GM23338 (cell line): ENCODE measurements at regions not wholly inside any gene's neighbourhood (a gene's known extent, or its start where the extent isn't known, plus 50 kb on each side); places are given as distances from the start of the nearest gene placed in this dataset.
"Not testable (repeated sequence)": the region's sequence is repeated elsewhere in the genome, so short reads cannot be mapped to it uniquely, and the experiment has no call there.

Source experiments
- ATAC-seq: fragments of 200-7000 bp; cut with Tn5 transposase; 3 replicates; pipeline ENCODE4 v1.9.1; 2020
- DNase-seq: peaks from one replicate; pipeline ENCODE4 v3.0.0-alpha.2; 2015; ENCODE audit warnings: low spot score
- H2AFZ ChIP-seq: fragments of 200-600 bp; sonication (generic); 2 replicates; pipeline ENCODE4 v1.8.0; 2016; ENCODE audit warnings: antibody characterized with exemption, mild to moderate bottlenecking, moderate library complexity
- H3F3A ChIP-seq: fragments of 200-600 bp; sonication (generic); replicated peaks from 2 replicates; pipeline ENCODE4 v1.8.0; 2017; ENCODE audit warnings: antibody characterized with exemption, mixed run types, low read depth
- H3K27ac ChIP-seq: fragments of 200-600 bp; sonication (generic); 2 replicates; pipeline ENCODE4 v1.6.1; 2016; ENCODE audit warnings: low read depth
- H3K27me3 ChIP-seq: fragments of 200-600 bp; sonication (generic); 2 replicates; pipeline ENCODE4 v1.8.0; 2016; ENCODE audit warnings: mild to moderate bottlenecking, mixed run types, moderate library complexity; ENCODE audit not compliant: insufficient read depth
- H3K36me3 ChIP-seq: fragments of 200-600 bp; sonication (generic); 2 replicates; pipeline ENCODE4 v1.8.0; 2016; ENCODE audit warnings: mild to moderate bottlenecking; ENCODE audit not compliant: insufficient read depth
- H3K4me1 ChIP-seq: fragments of 200-600 bp; sonication (generic); 2 replicates; pipeline ENCODE4 v1.8.0; 2016; ENCODE audit warnings: mild to moderate bottlenecking, moderate library complexity; ENCODE audit not compliant: insufficient read depth
- H3K4me2 ChIP-seq: fragments of 200-600 bp; sonication (generic); 2 replicates; pipeline ENCODE4 v1.7.1; 2017; ENCODE audit warnings: mixed run types
- H3K4me3 ChIP-seq: fragments of 200-600 bp; sonication (generic); 2 replicates; pipeline ENCODE4 v1.6.1; 2016; ENCODE audit warnings: mixed run types
- H3K79me2 ChIP-seq: fragments of 200-600 bp; sonication (generic); replicated peaks from 2 replicates; pipeline ENCODE4 v1.8.0; 2017; ENCODE audit warnings: mild to moderate bottlenecking; ENCODE audit not compliant: insufficient read depth
- H3K9me2 ChIP-seq: fragments of 200-600 bp; sonication (generic); 2 replicates; pipeline ENCODE4 v1.8.0; 2017; ENCODE audit not compliant: insufficient read depth
- H4K20me1 ChIP-seq: fragments of 200-600 bp; sonication (generic); replicated peaks from 2 replicates; pipeline ENCODE4 v1.8.0; 2017; ENCODE audit warnings: mild to moderate bottlenecking; ENCODE audit not compliant: insufficient read depth
- H3K27ac Mint-ChIP-seq: 2 replicates; pipeline ENCODE4 v1.8.0; 2020; ENCODE audit warnings: inconsistent platforms, mild to moderate bottlenecking, moderate library complexity, mixed read lengths
- H3K27me3 Mint-ChIP-seq: 3 replicates; pipeline ENCODE4 v1.8.0; 2022; ENCODE audit warnings: low read depth, mild to moderate bottlenecking, moderate library complexity, mixed read lengths, inconsistent platforms; ENCODE audit not compliant: insufficient read depth, poor library complexity
- H3K36me3 Mint-ChIP-seq: 3 replicates; pipeline ENCODE4 v1.8.0; 2021; ENCODE audit warnings: low read depth, mild to moderate bottlenecking, inconsistent platforms, moderate library complexity, mixed read lengths
- H3K4me1 Mint-ChIP-seq: 3 replicates; pipeline ENCODE4 v1.8.0; 2020; ENCODE audit warnings: mild to moderate bottlenecking, inconsistent platforms, mixed read lengths
- H3K4me3 Mint-ChIP-seq: 3 replicates; pipeline ENCODE4 v1.8.0; 2021; ENCODE audit warnings: moderate library complexity, mild to moderate bottlenecking, inconsistent platforms, mixed read lengths
- H3K9me3 Mint-ChIP-seq: 3 replicates; pipeline ENCODE4 v1.8.0; 2020; ENCODE audit warnings: moderate library complexity, mild to moderate bottlenecking, inconsistent platforms, mixed read lengths
- ETS1 ChIP-seq: IDR thresholded peaks from 2 replicates; pipeline ENCODE4 v1.6.1; 2016; ENCODE audit warnings: antibody characterized with exemption
- EZH2 ChIP-seq: fragments of 200-600 bp; sonication (generic); IDR thresholded peaks from one replicate; pipeline ENCODE4 v1.8.0; 2017; ENCODE audit warnings: antibody characterized with exemption, mild to moderate bottlenecking, low read depth; ENCODE audit not compliant: unreplicated experiment
- EZH2phosphoT487 ChIP-seq: fragments of 200-600 bp; sonication (generic); IDR thresholded peaks from one replicate; pipeline ENCODE4 v1.8.1; 2018; ENCODE audit warnings: antibody characterized with exemption; ENCODE audit not compliant: unreplicated experiment
- JUNB ChIP-seq: IDR thresholded peaks from one replicate; pipeline ENCODE4 v1.6.1; 2016; ENCODE audit warnings: antibody characterized with exemption; ENCODE audit not compliant: unreplicated experiment
- NANOG ChIP-seq: IDR thresholded peaks from 2 replicates; pipeline ENCODE4 v1.6.1; 2016; ENCODE audit warnings: antibody characterized with exemption, borderline replicate concordance
- POLR2AphosphoS5 ChIP-seq: IDR thresholded peaks from 2 replicates; pipeline ENCODE4 v1.6.1; 2016; ENCODE audit warnings: antibody characterized with exemption, low read depth
- REST ChIP-seq: IDR thresholded peaks from one replicate; pipeline ENCODE4 v1.6.1; 2018; ENCODE audit warnings: antibody characterized with exemption; ENCODE audit not compliant: unreplicated experiment
- STAT1 ChIP-seq: IDR thresholded peaks from one replicate; pipeline ENCODE4 v1.6.1; 2016; ENCODE audit warnings: antibody characterized with exemption; ENCODE audit not compliant: unreplicated experiment
- ZNF114 ChIP-seq: fragments of 250-450 bp; sonication (Bioruptor Pico); IDR thresholded peaks from 2 replicates; pipeline ENCODE4 v1.5.0; 2020; ENCODE audit warnings: mild to moderate bottlenecking, moderate library complexity
- ZNF331 ChIP-seq: fragments of 250-450 bp; sonication (Bioruptor Pico); IDR thresholded peaks from 2 replicates; pipeline ENCODE4 v1.5.0; 2020; ENCODE audit warnings: low read depth, mild to moderate bottlenecking, moderate library complexity
- ZNF462 ChIP-seq: fragments of 250-450 bp; sonication (Bioruptor Pico); IDR thresholded peaks from 2 replicates; pipeline ENCODE4 v1.5.0; 2020; ENCODE audit warnings: mild to moderate bottlenecking, moderate library complexity

GRCh38 chrX:110904747-110905146 is 109.1 kb upstream of the CHRDL1 start:
- H3K9me3 Mint-ChIP-seq, result peaks cover 10% of the 10 kb centered on the region
- not testable (repeated sequence) for DNase-seq, H3K27ac Mint-ChIP-seq, H3K4me1 Mint-ChIP-seq, H3F3A ChIP-seq, H3K4me3 ChIP-seq, H3K9me2 ChIP-seq, H3K27me3 Mint-ChIP-seq, H3K27ac ChIP-seq, H3K27me3 ChIP-seq, H3K4me2 ChIP-seq, H2AFZ ChIP-seq, H3K4me1 ChIP-seq, H3K79me2 ChIP-seq, ATAC-seq, H3K36me3 Mint-ChIP-seq, H3K4me3 Mint-ChIP-seq, H3K36me3 ChIP-seq, H4K20me1 ChIP-seq

GRCh38 chrX:110881971-110882370 is 86.4 kb upstream of the CHRDL1 start:
- Histone ChIP-seq H4K20me1 (no peaks in the 10 kb centered on the region), H3K36me3 (no peaks in the 10 kb centered on the region), H3K4me1 (no peaks in the 10 kb centered on the region), H3K27ac (no peak overlapping the region), H3F3A (no peaks in the 10 kb centered on the region), H3K4me2 (no peak overlapping the region), H3K27me3 (no peaks in the 10 kb centered on the region), H3K4me3 (no peak overlapping the region), H3K79me2 (no peaks in the 10 kb centered on the region), H3K9me2 (no peaks in the 10 kb centered on the region), H2AFZ (no peak overlapping the region)
- Mint-ChIP-seq H3K36me3 (no peaks in the 10 kb centered on the region; the same call in 2 of the 3 replicates), H3K4me1 (no peaks in the 10 kb centered on the region), H3K4me3 (no peak overlapping the region), H3K27me3 (no peaks in the 10 kb centered on the region), H3K9me3 (peaks cover 9% of the 10 kb centered on the region; the same call in 2 of the 3 replicates), H3K27ac (no peak overlapping the region)
- ATAC-seq (no peak), DNase-seq (no peak)
- no peak for TF ChIP-seq REST
- no peak for TF ChIP-seq ZNF114
- no peak for TF ChIP-seq EZH2phosphoT487
- TF ChIP-seq JUNB, result no peak
- TF ChIP-seq ETS1, result no peak
- no peak for TF ChIP-seq STAT1
- no peak for TF ChIP-seq EZH2
- TF ChIP-seq NANOG, result no peak
- no peak for TF ChIP-seq POLR2AphosphoS5
- no peak for TF ChIP-seq ZNF331 (CRISPR knock-in tag)
- no peak for TF ChIP-seq ZNF462 (CRISPR knock-in tag)
